ENCODE measurements at regions not wholly inside any gene's neighbourhood (a gene's known extent, or its start where the extent isn't known, plus 50 kb on each side); places are given as distances from the start of the nearest gene placed in this dataset.
"Not testable (repeated sequence)": the region's sequence is repeated elsewhere in the genome, so short reads cannot be mapped to it uniquely, and the experiment has no call there.

DNA sequence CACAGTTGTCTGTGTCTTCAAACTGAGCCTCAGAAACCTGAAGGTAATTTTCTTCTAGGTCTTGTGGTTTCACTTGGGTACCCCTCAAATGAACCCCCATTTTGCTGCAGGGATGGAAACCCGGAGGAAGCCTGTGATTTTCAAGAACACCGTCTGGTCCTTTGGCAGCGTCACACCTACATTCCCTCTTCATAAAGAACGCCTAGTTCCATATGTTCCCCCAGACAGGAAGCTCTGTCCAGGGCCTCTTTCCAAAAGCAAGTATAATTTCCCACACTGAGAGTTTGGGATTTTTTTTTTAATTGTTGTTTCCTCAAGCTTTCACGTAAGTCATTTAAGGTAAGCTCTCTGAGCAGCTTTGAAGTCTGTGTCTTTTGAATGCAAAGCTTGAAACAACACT, 515.0 kb downstream of the TMEM114 start:
- no peaks in the 10 kb centered on the region for H3K9me3 ChIP-seq (ENCODE audit: low read length)
- H2AFZ ChIP-seq (ENCODE audit: low read length), result no peak overlapping the region
- H3K27ac ChIP-seq (ENCODE audit: low read depth, low read length, poor library complexity, severe bottlenecking), result no peak overlapping the region
- CTCF ChIA-PET (ENCODE audit: unreplicated experiment), result no interaction called here
- no peaks in the 10 kb centered on the region for H3K9me2 ChIP-seq (ENCODE audit: insufficient read depth, low read length)
- H3K36me3 ChIP-seq (ENCODE audit: insufficient read depth, low read length), result no peaks in the 10 kb centered on the region
- intact Hi-C loops (cut with micrococcal nuclease; ENCODE audit: unreplicated experiment), result no loop called here
- POLR2A ChIA-PET, result no interaction called here
- H3K79me2 ChIP-seq (ENCODE audit: insufficient read depth, low read depth, low read length), result no peaks in the 10 kb centered on the region
- H3K4me2 ChIP-seq (ENCODE audit: low read length), result no peak overlapping the region
- BruUV-seq (replicated peaks), result no TSS peak
- no peaks in the 10 kb centered on the region for H3K4me1 ChIP-seq (ENCODE audit: insufficient read depth, low read length, poor library complexity, severe bottlenecking)
- H4K20me1 ChIP-seq (ENCODE audit: insufficient read depth, low read length), result no peaks in the 10 kb centered on the region
- no peak overlapping the region for H3K4me3 ChIP-seq (ENCODE audit: low read depth, low read length, poor library complexity, severe bottlenecking)
- DNase-seq (ENCODE audit: low spot score), result no peak
- TF ChIP-seq, protein P1, sequence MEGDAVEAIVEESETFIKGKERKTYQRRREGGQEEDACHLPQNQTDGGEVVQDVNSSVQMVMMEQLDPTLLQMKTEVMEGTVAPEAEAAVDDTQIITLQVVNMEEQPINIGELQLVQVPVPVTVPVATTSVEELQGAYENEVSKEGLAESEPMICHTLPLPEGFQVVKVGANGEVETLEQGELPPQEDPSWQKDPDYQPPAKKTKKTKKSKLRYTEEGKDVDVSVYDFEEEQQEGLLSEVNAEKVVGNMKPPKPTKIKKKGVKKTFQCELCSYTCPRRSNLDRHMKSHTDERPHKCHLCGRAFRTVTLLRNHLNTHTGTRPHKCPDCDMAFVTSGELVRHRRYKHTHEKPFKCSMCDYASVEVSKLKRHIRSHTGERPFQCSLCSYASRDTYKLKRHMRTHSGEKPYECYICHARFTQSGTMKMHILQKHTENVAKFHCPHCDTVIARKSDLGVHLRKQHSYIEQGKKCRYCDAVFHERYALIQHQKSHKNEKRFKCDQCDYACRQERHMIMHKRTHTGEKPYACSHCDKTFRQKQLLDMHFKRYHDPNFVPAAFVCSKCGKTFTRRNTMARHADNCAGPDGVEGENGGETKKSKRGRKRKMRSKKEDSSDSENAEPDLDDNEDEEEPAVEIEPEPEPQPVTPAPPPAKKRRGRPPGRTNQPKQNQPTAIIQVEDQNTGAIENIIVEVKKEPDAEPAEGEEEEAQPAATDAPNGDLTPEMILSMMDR (conservative IDR thresholded peaks at IDR 0.05; ENCODE audit: low read length), result no peak
- no peak for TF ChIP-seq EZH2phosphoT487 (IDR thresholded peaks at IDR 0.05; ENCODE audit: borderline replicate concordance, low read depth, low read length)

DNA sequence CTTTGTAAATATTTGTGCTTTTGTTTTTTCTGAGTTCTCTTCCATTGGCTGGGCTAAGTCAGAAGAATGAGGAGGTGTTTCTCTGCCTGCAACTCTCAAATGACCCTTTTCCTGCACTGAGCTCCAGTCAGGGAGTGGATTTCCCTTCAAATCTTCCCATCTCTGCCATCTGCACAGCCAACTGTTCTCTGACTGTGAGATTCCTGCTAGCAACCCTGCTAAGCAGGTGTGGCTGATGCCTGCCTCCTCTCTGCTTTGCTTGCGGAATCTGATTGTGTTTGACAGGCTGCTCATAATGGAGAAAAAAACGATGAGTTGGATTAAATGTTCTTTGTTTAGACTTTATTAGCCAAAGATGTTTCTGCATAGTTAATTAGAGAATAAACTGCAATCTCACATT, 519.8 kb downstream of the TMEM114 start:
- no peak overlapping the region for H3K4me2 ChIP-seq (ENCODE audit: low read length)
- H3K4me3 ChIP-seq (ENCODE audit: low read depth, low read length, poor library complexity, severe bottlenecking), result no peak overlapping the region
- no peaks in the 10 kb centered on the region for H3K79me2 ChIP-seq (ENCODE audit: insufficient read depth, low read depth, low read length)
- H3K36me3 ChIP-seq (ENCODE audit: insufficient read depth, low read length), result no peaks in the 10 kb centered on the region
- no peak overlapping the region for H2AFZ ChIP-seq (ENCODE audit: low read length)
- CTCF ChIA-PET (ENCODE audit: unreplicated experiment), result no interaction called here
- BruUV-seq (replicated peaks), result no TSS peak
- H4K20me1 ChIP-seq (ENCODE audit: insufficient read depth, low read length), result no peaks in the 10 kb centered on the region
- intact Hi-C loops (cut with micrococcal nuclease; ENCODE audit: unreplicated experiment), result no loop called here
- H3K9me2 ChIP-seq (ENCODE audit: insufficient read depth, low read length), result no peaks in the 10 kb centered on the region
- POLR2A ChIA-PET, result no interaction called here
- no peak for DNase-seq (ENCODE audit: low spot score)
- no peaks in the 10 kb centered on the region for H3K9me3 ChIP-seq (ENCODE audit: low read length)
- H3K27ac ChIP-seq (ENCODE audit: low read depth, low read length, poor library complexity, severe bottlenecking), result no peak overlapping the region
- H3K4me1 ChIP-seq (ENCODE audit: insufficient read depth, low read length, poor library complexity, severe bottlenecking), result no peaks in the 10 kb centered on the region
- TF ChIP-seq, protein P1 (conservative IDR thresholded peaks at IDR 0.05; ENCODE audit: low read length), result no peak
- no peak for TF ChIP-seq EZH2phosphoT487 (IDR thresholded peaks at IDR 0.05; ENCODE audit: borderline replicate concordance, low read depth, low read length)

DNA sequence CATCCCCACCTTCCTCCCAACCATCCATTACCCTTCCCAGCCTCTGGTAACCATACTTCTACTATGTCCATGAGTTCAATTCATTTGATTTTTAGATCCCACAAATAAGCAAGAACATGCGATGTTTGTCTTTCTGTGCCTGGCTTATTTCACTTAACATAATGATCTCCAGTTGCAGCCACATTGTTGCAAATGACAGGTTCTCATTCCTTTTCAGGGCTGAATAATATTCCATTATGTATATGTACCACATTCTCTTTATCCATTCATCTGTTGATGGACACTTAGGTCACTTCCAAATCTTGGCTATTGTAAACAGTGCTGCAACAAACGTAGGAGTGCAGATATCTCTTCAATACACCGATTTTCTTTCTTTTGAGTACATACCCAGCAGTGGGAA, 522.1 kb downstream of the TMEM114 start:
- H3K4me2 ChIP-seq (ENCODE audit: low read length); intact Hi-C loops (cut with micrococcal nuclease; ENCODE audit: unreplicated experiment); H3K79me2 ChIP-seq (ENCODE audit: insufficient read depth, low read depth, low read length); H3K4me3 ChIP-seq (ENCODE audit: low read depth, low read length, poor library complexity, severe bottlenecking); H2AFZ ChIP-seq (ENCODE audit: low read length); H3K9me2 ChIP-seq (ENCODE audit: insufficient read depth, low read length); POLR2A ChIA-PET; BruUV-seq (replicated peaks); H3K36me3 ChIP-seq (ENCODE audit: insufficient read depth, low read length); H3K9me3 ChIP-seq (ENCODE audit: low read length); H3K27ac ChIP-seq (ENCODE audit: low read depth, low read length, poor library complexity, severe bottlenecking); H4K20me1 ChIP-seq (ENCODE audit: insufficient read depth, low read length); H3K4me1 ChIP-seq (ENCODE audit: insufficient read depth, low read length, poor library complexity, severe bottlenecking); DNase-seq (ENCODE audit: low spot score); CTCF ChIA-PET (ENCODE audit: unreplicated experiment): not testable (repeated sequence)

Data from OCI-LY7 (cell line).